IMR-90 (cell line): ENCODE measurements at regions not wholly inside any gene's neighbourhood (a gene's known extent, or its start where the extent isn't known, plus 50 kb on each side); places are given as distances from the start of the nearest gene placed in this dataset.

ENCODE experiments used
- ATAC-seq: fragments of 200-7000 bp; cut with Tn5 transposase; 2 replicates; pipeline ENCODE4 v1.9.1; 2020; ENCODE audit warnings: low read depth, mild to moderate bottlenecking, moderate library complexity
- BruUV-seq: library from RNA; stranded (reverse); fragments of 400-500 nt; replicated peaks from 2 replicates; lab custom pipeline; 2021; lab: Mats Ljungman, UMichigan
- CTCF ChIA-PET: fragments of 300-600 bp; formaldehyde crosslinking; extraction: SDS; loops from one replicate; lab custom pipeline; 2021; ENCODE audit warnings: antibody characterized with exemption; lab: Yijun Ruan, JAX
- POLR2A ChIA-PET: fragments of 300-600 bp; sonication (Branson Sonifier 250); formaldehyde crosslinking; loops from one replicate; lab custom pipeline; 2022; ENCODE audit warnings: antibody characterized with exemption; ENCODE audit not compliant: unreplicated experiment; lab: Charles Lee
- DNase-seq: peaks from one replicate; pipeline ENCODE4 v3.0.0; 2013
- H2AFZ ChIP-seq: replicated peaks from 2 replicates; pipeline ENCODE3; 2013; ENCODE audit warnings: low read length, mild to moderate bottlenecking; ENCODE audit not compliant: poor library complexity
- H2AK5ac ChIP-seq: 2 replicates; pipeline ENCODE4 v1.6.1; 2013; ENCODE audit warnings: low read depth, low read length, inconsistent platforms
- H2AK9ac ChIP-seq: replicated peaks from 2 replicates; pipeline ENCODE3; 2013; ENCODE audit warnings: mild to moderate bottlenecking, low read depth, low read length, moderate library complexity; ENCODE audit not compliant: poor library complexity
- H2BK120ac ChIP-seq: 2 replicates; pipeline ENCODE4 v1.6.1; 2013; ENCODE audit warnings: low read depth, low read length, inconsistent platforms
- H2BK15ac ChIP-seq: 3 replicates; pipeline ENCODE4 v1.6.1; 2013; ENCODE audit warnings: low read depth, low read length, inconsistent platforms
- H2BK20ac ChIP-seq: 2 replicates; pipeline ENCODE4 v1.6.1; 2013; ENCODE audit warnings: low read depth, mild to moderate bottlenecking, inconsistent platforms, low read length, moderate library complexity
- H2BK5ac ChIP-seq: 2 replicates; pipeline ENCODE4 v1.6.1; 2013; ENCODE audit warnings: mild to moderate bottlenecking, low read depth, low read length, inconsistent platforms; ENCODE audit not compliant: poor library complexity, severe bottlenecking
- H3K14ac ChIP-seq: replicated peaks from 2 replicates; pipeline ENCODE4 v1.6.1; 2013; ENCODE audit warnings: low read depth, low read length, inconsistent platforms
- H3K18ac ChIP-seq: 2 replicates; pipeline ENCODE4 v1.6.1; 2013; ENCODE audit warnings: low read depth, low read length, control low read depth
- H3K23ac ChIP-seq: 2 replicates; pipeline ENCODE4 v1.6.1; 2013; ENCODE audit warnings: low read depth, low read length, inconsistent platforms
- H3K27ac ChIP-seq: 2 replicates; pipeline ENCODE4 v1.5.1; 2013; ENCODE audit warnings: mild to moderate bottlenecking, control low read depth, low read length; ENCODE audit not compliant: insufficient read depth
- H3K27me3 ChIP-seq: 2 replicates; pipeline ENCODE4 v1.6.1; 2013; ENCODE audit warnings: low read length; ENCODE audit not compliant: control insufficient read depth, insufficient read depth
- H3K36me3 ChIP-seq: 2 replicates; pipeline ENCODE4 v1.6.1; 2013; ENCODE audit warnings: low read length, mixed read lengths; ENCODE audit not compliant: control insufficient read depth, insufficient read depth
- H3K4ac ChIP-seq: 2 replicates; pipeline ENCODE4 v1.6.1; 2013; ENCODE audit warnings: low read depth, low read length, inconsistent platforms
- H3K4me1 ChIP-seq: 2 replicates; pipeline ENCODE4 v1.6.1; 2013; ENCODE audit warnings: low read length, mixed read lengths; ENCODE audit not compliant: control insufficient read depth, insufficient read depth
- H3K4me2 ChIP-seq: 2 replicates; pipeline ENCODE4 v1.6.1; 2013; ENCODE audit warnings: low read depth, mild to moderate bottlenecking, control low read depth, low read length, moderate library complexity
- H3K4me3 ChIP-seq: 2 replicates; pipeline ENCODE4 v1.5.1; 2013; ENCODE audit warnings: low read depth, mild to moderate bottlenecking, control low read depth, low read length, moderate library complexity; ENCODE audit not compliant: insufficient read depth
- H3K56ac ChIP-seq: 2 replicates; pipeline ENCODE4 v1.6.1; 2013; ENCODE audit warnings: low read length, inconsistent platforms; ENCODE audit not compliant: insufficient read depth; ENCODE audit errors: extremely low read depth
- H3K79me1 ChIP-seq, 2 experiments: 2 replicates each; pipeline ENCODE4 v1.6.1; 2013; ENCODE audit warnings: low read length in 2 of 2, inconsistent platforms in 1 of 2, low read depth in 1 of 2
- H3K9ac ChIP-seq: 2 replicates; pipeline ENCODE4 v1.6.1; 2013; ENCODE audit warnings: low read depth, low read length, control low read depth
- H3K9me1 ChIP-seq: 2 replicates; pipeline ENCODE4 v1.6.1; 2013; ENCODE audit warnings: low read length, inconsistent platforms; ENCODE audit not compliant: insufficient read depth
- H3K9me3 ChIP-seq: 2 replicates; pipeline ENCODE4 v1.6.1; 2013; ENCODE audit warnings: low read length; ENCODE audit not compliant: control insufficient read depth, insufficient read depth
- H4K20me1 ChIP-seq: 2 replicates; pipeline ENCODE4 v1.6.1; 2013; ENCODE audit warnings: low read length, inconsistent platforms; ENCODE audit not compliant: insufficient read depth
- H4K5ac ChIP-seq: 2 replicates; pipeline ENCODE4 v1.6.1; 2013; ENCODE audit warnings: mild to moderate bottlenecking, low read depth, low read length, control low read depth
- H4K8ac ChIP-seq, 2 experiments: 2 replicates each; pipeline ENCODE4 v1.6.1; 2013; ENCODE audit warnings: low read depth in 2 of 2, low read length in 2 of 2, control low read depth in 1 of 2, inconsistent platforms in 1 of 2
- H4K91ac ChIP-seq: 2 replicates; pipeline ENCODE4 v1.6.1; 2013; ENCODE audit warnings: low read depth, low read length, inconsistent platforms; ENCODE audit not compliant: insufficient read depth
- BHLHE40 ChIP-seq: fragments of 150-350 bp; IDR thresholded peaks from 2 replicates; pipeline ENCODE4 v1.6.1; 2016; ENCODE audit warnings: mild to moderate bottlenecking, low read depth, low read length
- CHD1 ChIP-seq: IDR thresholded peaks from 2 replicates; pipeline ENCODE4 v1.6.1; 2012; ENCODE audit warnings: low read depth, low read length, improper control_type of control experiment
- CTCF ChIP-seq: conservative IDR thresholded peaks from 2 replicates; pipeline ENCODE4 v1.5.1; 2012; ENCODE audit warnings: mild to moderate bottlenecking, low read depth, low read length, improper control_type of control experiment
- ELK1 ChIP-seq: fragments of 150-350 bp; IDR thresholded peaks from 2 replicates; pipeline ENCODE4 v1.6.1; 2016; ENCODE audit warnings: low read depth, mild to moderate bottlenecking, low read length, moderate library complexity, borderline replicate concordance
- FOS ChIP-seq: fragments of 150-350 bp; IDR thresholded peaks from 2 replicates; pipeline ENCODE4 v1.6.1; 2016; ENCODE audit warnings: low read depth, low read length
- MAFK ChIP-seq: IDR thresholded peaks from 2 replicates; pipeline ENCODE4 v1.6.1; 2012; ENCODE audit warnings: low read depth, low read length, improper control_type of control experiment
- MAZ ChIP-seq: IDR thresholded peaks from 2 replicates; pipeline ENCODE4 v1.6.1; 2012; ENCODE audit warnings: low read depth, mild to moderate bottlenecking, low read length, improper control_type of control experiment, moderate library complexity, borderline replicate concordance
- MXI1 ChIP-seq: IDR thresholded peaks from 2 replicates; pipeline ENCODE4 v1.6.1; 2012; ENCODE audit warnings: low read depth, mild to moderate bottlenecking, low read length, moderate library complexity, borderline replicate concordance
- NFE2L2 ChIP-seq: fragments of 150-350 bp; IDR thresholded peaks from 2 replicates; pipeline ENCODE4 v1.6.1; 2016; ENCODE audit warnings: low read depth, mild to moderate bottlenecking, low read length
- POLR2A ChIP-seq: IDR thresholded peaks from 2 replicates; pipeline ENCODE4 v1.6.1; 2012; ENCODE audit warnings: mild to moderate bottlenecking, low read depth, low read length
- RAD21 ChIP-seq: IDR thresholded peaks from 2 replicates; pipeline ENCODE4 v1.6.1; 2012; ENCODE audit warnings: low read length, improper control_type of control experiment
- RCOR1 ChIP-seq: IDR thresholded peaks from 2 replicates; pipeline ENCODE4 v1.6.1; 2012; ENCODE audit warnings: mild to moderate bottlenecking, low read length, improper control_type of control experiment; ENCODE audit not compliant: insufficient replicate concordance
- RFX5 ChIP-seq: IDR thresholded peaks from 2 replicates; pipeline ENCODE4 v1.8.0; 2012; ENCODE audit warnings: low read depth, mild to moderate bottlenecking, low read length, moderate library complexity
- SMC3 ChIP-seq: fragments of 150-350 bp; IDR thresholded peaks from 2 replicates; pipeline ENCODE4 v1.6.1; 2016; ENCODE audit warnings: low read depth, mild to moderate bottlenecking, antibody characterized with exemption, low read length, moderate library complexity
- USF2 ChIP-seq: fragments of 150-350 bp; IDR thresholded peaks from 2 replicates; pipeline ENCODE4 v1.6.1; 2017; ENCODE audit warnings: mild to moderate bottlenecking, antibody characterized with exemption, low read length, low read depth
- dilution Hi-C: fragments of 300-500 bp; cut with HindIII; formaldehyde crosslinking; loops from one replicate; pipeline ENCODE4 v1.14.3; 2018; ENCODE audit warnings: low sequenced_read_pairs; ENCODE audit not compliant: unreplicated experiment
- in situ Hi-C: fragments of 300-500 bp; cut with MboI; formaldehyde crosslinking; loops from 3 replicates; pipeline ENCODE4 v1.14.3; 2019; ENCODE audit warnings: low sequenced_read_pairs, inconsistent platforms, mixed read lengths
- intact Hi-C: fragments of 100-400 bp; cut with micrococcal nuclease; formaldehyde crosslinking; loops from 2 replicates; pipeline ENCODE4 v1.10.0; 2022

- Histone ChIP-seq H2AFZ (no peak overlapping the region), H3K4me3 (no peak overlapping the region), H3K9ac (no peak overlapping the region), H4K20me1 (no peaks in the 10 kb centered on the region), H4K91ac (no peak overlapping the region), H3K27ac (no peak overlapping the region), H3K56ac (no peak overlapping the region), H4K5ac (no peak overlapping the region), H3K79me1 (no peaks in the 10 kb centered on the region), H3K9me1 (no peaks in the 10 kb centered on the region), H3K4me2 (no peak overlapping the region), H4K8ac (no peak overlapping the region), H2BK15ac (no peak overlapping the region), H3K36me3 (no peaks in the 10 kb centered on the region), H3K14ac (0 out of 2 replicates have a peak overlapping the region, but pooled peaks have one; percentile 63), H3K4ac (no peak overlapping the region), H2AK5ac (no peak overlapping the region), H2BK20ac (no peak overlapping the region), H3K27me3 (no peaks in the 10 kb centered on the region), H3K18ac (0 out of 2 replicates have a peak overlapping the region, but pooled peaks have one; percentile 72), H2BK120ac (no peak overlapping the region), H3K23ac (no peak overlapping the region), H2BK5ac (no peak overlapping the region), H3K4me1 (peaks cover 2% of the 10 kb centered on the region; the same call in 1 of the 2 replicates), H3K9me3 (no peaks in the 10 kb centered on the region), H2AK9ac (no peak overlapping the region)
- dilution Hi-C loops (no loop called here), intact Hi-C loops (no loop called here), in situ Hi-C loops (no loop called here)
- CTCF ChIA-PET, result no interaction called here
- no TSS peak for BruUV-seq
- TF ChIP-seq FOS (no peak), RFX5 (no peak), CTCF (no peak), BHLHE40 (no peak), MXI1 (no peak), USF2 (no peak), CHD1 (no peak), SMC3 (no peak), POLR2A (no peak), MAFK (no peak), RAD21 (no peak), MAZ (no peak), ELK1 (no peak), NFE2L2 (no peak), RCOR1 (no peak)
- DNase-seq, result no peak
- no peak; the same call in 1 of the 2 replicates for ATAC-seq
- POLR2A ChIA-PET, result no interaction called here
Measured at GRCh38 chr4:123619895-123620294, 223.3 kb downstream of the SPRY1 start.
